Endothelial cell of umbilical vein (primary cell): ENCODE measurements at regions not wholly inside any gene's neighbourhood (a gene's known extent, or its start where the extent isn't known, plus 50 kb on each side); places are given as distances from the start of the nearest gene placed in this dataset.
"Not testable (repeated sequence)": the region's sequence is repeated elsewhere in the genome, so short reads cannot be mapped to it uniquely, and the experiment has no call there.

Source experiments
- BruUV-seq: library from RNA; stranded (reverse); fragments of 400-500 nt; replicated peaks from 2 replicates; lab custom pipeline; 2021; lab: Mats Ljungman, UMichigan
- CTCF ChIA-PET: fragments of 300-600, 350-600 bp; sonication (Branson Sonifier 250); formaldehyde crosslinking; loops from one replicate; lab custom pipeline; 2021; ENCODE audit warnings: antibody characterized with exemption, inconsistent platforms; lab: Charles Lee
- POLR2A ChIA-PET: fragments of 300-600, 350-600 bp; sonication (Branson Sonifier 250); formaldehyde crosslinking; loops from one replicate; lab custom pipeline; 2021; ENCODE audit warnings: antibody characterized with exemption, inconsistent platforms; lab: Charles Lee
- DNase-seq: peaks from one replicate; pipeline ENCODE4 v3.0.0-alpha.2; 2011; ENCODE audit warnings: low read depth, low spot score
- FAIRE-seq: peaks from 2 replicates; lab custom pipeline; 2011; peaks lifted over from hg19 to GRCh38; lab: Jason Lieb, UNC
- H2AFZ ChIP-seq: 2 replicates; pipeline ENCODE4 v1.6.0; 2012; ENCODE audit warnings: low read depth, low read length, control low read depth, inconsistent platforms
- H3K27ac ChIP-seq: 2 replicates; pipeline ENCODE4 v1.5.1; 2011; ENCODE audit warnings: low read depth, mild to moderate bottlenecking, control low read depth, low read length, moderate library complexity; ENCODE audit not compliant: insufficient read depth
- H3K27me3 ChIP-seq, 2 experiments: 2 replicates each; pipeline versions ENCODE4 v1.6.0 to v1.6.1; 2011; ENCODE audit warnings: low read length in 2 of 2, mixed read lengths in 1 of 2; ENCODE audit not compliant: control insufficient read depth in 2 of 2, insufficient read depth in 2 of 2
- H3K36me3 ChIP-seq, 2 experiments: 2 replicates in 1 of 2; 3 replicates in 1 of 2; pipeline ENCODE4 v1.5.1; 2011; ENCODE audit warnings: low read length in 2 of 2, mild to moderate bottlenecking in 1 of 2, moderate library complexity in 1 of 2; ENCODE audit not compliant: control insufficient read depth in 2 of 2, insufficient read depth in 2 of 2; ENCODE audit errors: extremely low read depth in 1 of 2
- H3K4me1 ChIP-seq: 3 replicates; pipeline ENCODE4 v1.5.1; 2011; ENCODE audit warnings: mild to moderate bottlenecking, low read length; ENCODE audit not compliant: control insufficient read depth, insufficient read depth; ENCODE audit errors: extremely low read depth
- H3K4me2 ChIP-seq: 2 replicates; pipeline ENCODE4 v1.6.1; 2011; ENCODE audit warnings: low read length, control low read depth, mixed read lengths; ENCODE audit not compliant: insufficient read depth
- H3K4me3 ChIP-seq, 3 experiments: fragments of 200-600 bp in 1 of 3; sonication (generic), shearing (Covaris generic) in 1 of 3; replicated peaks in 1 of 3; 2 replicates each; pipeline ENCODE4 v1.5.1; 2011 to 2016; ENCODE audit warnings: control low read depth in 3 of 3, low read length in 3 of 3, mild to moderate bottlenecking in 2 of 3, inconsistent platforms in 1 of 3, low read depth in 1 of 3, moderate library complexity in 1 of 3; ENCODE audit not compliant: insufficient read depth in 1 of 3
- H3K79me2 ChIP-seq: 2 replicates; pipeline ENCODE4 v1.6.0; 2012; ENCODE audit warnings: low read length, inconsistent platforms; ENCODE audit not compliant: control insufficient read depth, insufficient read depth
- H3K9ac ChIP-seq: replicated peaks from 2 replicates; pipeline ENCODE3; 2011; ENCODE audit warnings: low read length, control low read depth; ENCODE audit not compliant: insufficient read depth; ENCODE audit errors: extremely low read depth
- H3K9me1 ChIP-seq: replicated peaks from 3 replicates; pipeline ENCODE4 v1.6.0; 2011; ENCODE audit warnings: mild to moderate bottlenecking, low read length; ENCODE audit not compliant: control insufficient read depth, insufficient read depth; ENCODE audit errors: extremely low read depth
- H3K9me3 ChIP-seq: replicated peaks from 2 replicates; pipeline ENCODE4 v1.5.1; 2012; ENCODE audit warnings: low read length, inconsistent platforms; ENCODE audit not compliant: control insufficient read depth, insufficient read depth
- H4K20me1 ChIP-seq: replicated peaks from 2 replicates; pipeline ENCODE3; 2011; ENCODE audit warnings: mild to moderate bottlenecking, low read length; ENCODE audit not compliant: control insufficient read depth, insufficient read depth; ENCODE audit errors: extremely low read depth
- dilution Hi-C: fragments of 300-500 bp; cut with MboI; formaldehyde crosslinking; loops from one replicate; pipeline ENCODE4 v1.15.0; 2019; ENCODE audit warnings: low sequenced_read_pairs; ENCODE audit not compliant: extremely low pct_ligation_motif_present
- intact Hi-C: fragments of 100-400 bp; cut with micrococcal nuclease; formaldehyde crosslinking; loops from one replicate; pipeline ENCODE4 v1.10.0; 2022

- H3K4me1 ChIP-seq, H3K36me3 ChIP-seq, H3K9me1 ChIP-seq, H3K9ac ChIP-seq, H3K27ac ChIP-seq, H3K79me2 ChIP-seq, POLR2A ChIA-PET, H3K4me3 ChIP-seq, dilution Hi-C loops, H3K4me2 ChIP-seq, FAIRE-seq, H2AFZ ChIP-seq, H4K20me1 ChIP-seq, H3K9me3 ChIP-seq, BruUV-seq, DNase-seq, H3K27me3 ChIP-seq: not testable (repeated sequence)
- CTCF ChIA-PET = interaction anchor here (0.6 kb wide), 1 partner anchor 423 kb away, joined by 3 read pairs; no protein-coding TSS in a partner anchor
- intact Hi-C loops = loop anchor here (5.0 kb wide), 1 partner anchor 165 kb away; no protein-coding TSS in a partner anchor
Observed at GRCh38 chr7:150047772-150048171, 174.0 kb downstream of the ATP6V0E2 start.

- H3K4me3 ChIP-seq, dilution Hi-C loops, POLR2A ChIA-PET, H3K9me3 ChIP-seq, H3K27ac ChIP-seq, H3K9me1 ChIP-seq, DNase-seq, H3K9ac ChIP-seq, H3K4me1 ChIP-seq, H3K4me2 ChIP-seq, H3K79me2 ChIP-seq, CTCF ChIA-PET, H3K27me3 ChIP-seq, BruUV-seq, H3K36me3 ChIP-seq, H2AFZ ChIP-seq, H4K20me1 ChIP-seq, FAIRE-seq: not testable (repeated sequence)
- intact Hi-C loops = loop anchor here (5.0 kb wide), 1 partner anchor 166 kb away; no protein-coding TSS in a partner anchor
Observed at GRCh38 chr7:150048244-150049011, 174.7 kb downstream of the ATP6V0E2 start.
